Liver (tissue), 8 donors: ENCODE measurements at regions not wholly inside any gene's neighbourhood (a gene's known extent, or its start where the extent isn't known, plus 50 kb on each side); places are given as distances from the start of the nearest gene placed in this dataset.
A peak's percentile ranks its signal among the peaks of the same experiment; 100 is the strongest.

Experiments
- DNase-seq: peaks from one replicate; pipeline ENCODE4 v3.0.0-alpha.2; 2017; ENCODE audit warnings: low spot score
- H3K27ac ChIP-seq, 2 donors: one replicate each; pipeline ENCODE4 v1.7.0; 2013; ENCODE audit warnings: inconsistent platforms in 2 of 2, low read length in 2 of 2, control low read depth in 1 of 2, low read depth in 1 of 2, mild to moderate bottlenecking in 1 of 2
- H3K27me3 ChIP-seq, 4 donors: one replicate each; pipeline versions ENCODE4 v1.6.1 to v1.7.0; 2013; ENCODE audit warnings: low read length in 3 of 4, inconsistent platforms in 1 of 4, mild to moderate bottlenecking in 1 of 4, moderate library complexity in 1 of 4; ENCODE audit not compliant: control insufficient read depth in 4 of 4, insufficient read depth in 4 of 4
- H3K36me3 ChIP-seq, 4 donors: one replicate each; pipeline versions ENCODE4 v1.6.1 to v1.7.0; 2013; ENCODE audit warnings: low read length in 3 of 4, mild to moderate bottlenecking in 3 of 4, low read depth in 1 of 4, moderate library complexity in 1 of 4; ENCODE audit not compliant: control insufficient read depth in 4 of 4, insufficient read depth in 3 of 4
- H3K4me1 ChIP-seq, 4 donors: one replicate each; pipeline versions ENCODE4 v1.6.1 to v1.7.0; 2013; ENCODE audit warnings: low read length in 3 of 4, mild to moderate bottlenecking in 3 of 4, moderate library complexity in 1 of 4; ENCODE audit not compliant: control insufficient read depth in 4 of 4, insufficient read depth in 4 of 4
- H3K4me3 ChIP-seq, 3 donors: one replicate each; pipeline versions ENCODE4 v1.6.1 to v1.7.0; 2013; ENCODE audit warnings: low read length in 3 of 3, control low read depth in 1 of 3, low read depth in 1 of 3, mild to moderate bottlenecking in 1 of 3
- H3K9ac ChIP-seq, 2 donors: one replicate each; pipeline ENCODE4 v1.7.0; 2013; ENCODE audit warnings: low read length in 2 of 2, mild to moderate bottlenecking in 2 of 2, moderate library complexity in 2 of 2, control low read depth in 1 of 2, low read depth in 1 of 2
- H3K9me3 ChIP-seq, 4 donors: one replicate each; pipeline versions ENCODE4 v1.6.1 to v1.7.0; 2013; ENCODE audit warnings: low read length in 3 of 4; ENCODE audit not compliant: control insufficient read depth in 4 of 4
- EGR1 ChIP-seq, 2 donors: IDR thresholded peaks; 2 replicates each; pipeline ENCODE4 v1.6.1; 2016 to 2018; ENCODE audit warnings: antibody characterized with exemption in 2 of 2, low read depth in 2 of 2
- FOXA1 ChIP-seq: IDR thresholded peaks from 2 replicates; pipeline ENCODE4 v1.6.1; 2016; ENCODE audit warnings: antibody characterized with exemption
- FOXA2 ChIP-seq: IDR thresholded peaks from 2 replicates; pipeline ENCODE4 v1.6.1; 2016; ENCODE audit warnings: antibody characterized with exemption
- GABPA ChIP-seq, 2 donors: IDR thresholded peaks in 1 of 2; conservative IDR thresholded peaks in 1 of 2; 2 replicates each; pipeline ENCODE4 v1.6.1; 2016; ENCODE audit warnings: antibody characterized with exemption in 2 of 2, mild to moderate bottlenecking in 1 of 2, moderate library complexity in 1 of 2
- HNF4A ChIP-seq, 2 donors: conservative IDR thresholded peaks; 2 replicates each; pipeline ENCODE4 v1.6.1; 2016; ENCODE audit warnings: antibody characterized with exemption in 2 of 2, mild to moderate bottlenecking in 2 of 2
- HNF4G ChIP-seq: IDR thresholded peaks from 2 replicates; pipeline ENCODE4 v1.6.1; 2016; ENCODE audit warnings: antibody characterized with exemption
- JUND ChIP-seq, 2 donors: IDR thresholded peaks; 2 replicates each; pipeline ENCODE4 v1.6.1; 2016; ENCODE audit warnings: antibody characterized with exemption in 2 of 2
- NR2F2 ChIP-seq: IDR thresholded peaks from 2 replicates; pipeline ENCODE4 v1.6.1; 2016; ENCODE audit warnings: antibody characterized with exemption
- RAD21 ChIP-seq, 2 donors: IDR thresholded peaks; 2 replicates each; pipeline ENCODE4 v1.6.1; 2016; ENCODE audit warnings: antibody characterized with exemption in 2 of 2, mild to moderate bottlenecking in 2 of 2
- RXRA ChIP-seq, 2 donors: IDR thresholded peaks; 2 replicates each; pipeline ENCODE4 v1.6.1; 2017 to 2018; ENCODE audit warnings: antibody characterized with exemption in 2 of 2, mild to moderate bottlenecking in 1 of 2
- SP1 ChIP-seq: IDR thresholded peaks from 2 replicates; pipeline ENCODE4 v1.6.1; 2018; ENCODE audit warnings: antibody characterized with exemption, mild to moderate bottlenecking
- TAF1 ChIP-seq: conservative IDR thresholded peaks from 2 replicates; pipeline ENCODE4 v1.6.1; 2016; ENCODE audit warnings: antibody characterized with exemption, mild to moderate bottlenecking
- YY1 ChIP-seq: IDR thresholded peaks from 2 replicates; pipeline ENCODE4 v1.6.1; 2016; ENCODE audit warnings: antibody characterized with exemption, mild to moderate bottlenecking
- WGBS: extraction: QIAGEN DNeasy Blood & Tissue Kit; methylation state at CpG from one replicate; pipeline ENCODE4 v1.1.7; 2013; 5-methylcytosine and 5-hydroxymethylcytosine counted together
- TF ChIP-seq, protein P1 (sequence below): IDR thresholded peaks from 2 replicates; pipeline ENCODE4 v1.6.1; 2016; ENCODE audit warnings: antibody characterized with exemption
- TF ChIP-seq, protein P2 (sequence below): IDR thresholded peaks from 2 replicates; pipeline ENCODE4 v1.6.1; 2016; ENCODE audit warnings: antibody characterized with exemption, mild to moderate bottlenecking
- TF ChIP-seq, protein P3 (sequence below): IDR thresholded peaks from 2 replicates; pipeline ENCODE4 v1.6.1; 2016; ENCODE audit warnings: antibody characterized with exemption
- TF ChIP-seq, protein P4 (sequence below): fragments of 150-350 bp; IDR thresholded peaks from 2 replicates; pipeline ENCODE4 v1.5.1; 2017; ENCODE audit warnings: improper control_type of control experiment, low read depth, low read length; ENCODE audit not compliant: missing input control
- TF ChIP-seq, protein P5 (sequence below): IDR thresholded peaks from 2 replicates; pipeline ENCODE4 v1.6.1; 2016; ENCODE audit warnings: antibody characterized with exemption
- donor health status: healthy.
- donor health status: healthy.
- donor health status: healthy.
- donor health status: healthy.
- donor health status: healthy.

DNA sequence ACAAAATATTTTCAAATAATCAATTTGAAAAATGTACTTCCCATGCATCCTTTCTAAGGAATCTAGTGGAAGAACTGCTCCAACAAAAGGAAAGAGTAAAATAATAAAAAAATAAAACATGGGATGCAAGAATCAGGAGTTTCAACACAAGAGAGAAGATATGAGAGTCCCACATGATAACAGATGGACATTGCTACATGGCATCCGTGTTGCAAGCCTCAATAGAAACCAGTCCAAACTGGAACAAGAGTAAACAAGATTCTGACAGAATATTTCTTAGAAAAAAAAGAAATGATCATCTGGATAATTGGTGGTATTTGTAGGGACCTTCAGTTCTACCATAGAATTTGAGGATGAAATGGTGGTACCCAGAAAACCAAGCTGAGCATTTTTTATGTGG lies 186.8 kb downstream of the FRK start:
- H3K4me3 ChIP-seq = no peak overlapping the region
- H3K27ac ChIP-seq = no peak overlapping the region
- WGBS = 28% methylated on average over 1 of the region's 1 CpG
- peak; percentile 51 to 63 for TF ChIP-seq HNF4A (conservative IDR thresholded peaks at IDR 0.05)
- no peak for TF ChIP-seq HNF4G
- TF ChIP-seq FOXA1 = peak; percentile 91
- no peak for TF ChIP-seq GABPA (IDR thresholded peaks at IDR 0.05 in 1 of 2, conservative IDR thresholded peaks at IDR 0.05 in 1 of 2)
- TF ChIP-seq NR2F2 = no peak
- TF ChIP-seq, protein P1, sequence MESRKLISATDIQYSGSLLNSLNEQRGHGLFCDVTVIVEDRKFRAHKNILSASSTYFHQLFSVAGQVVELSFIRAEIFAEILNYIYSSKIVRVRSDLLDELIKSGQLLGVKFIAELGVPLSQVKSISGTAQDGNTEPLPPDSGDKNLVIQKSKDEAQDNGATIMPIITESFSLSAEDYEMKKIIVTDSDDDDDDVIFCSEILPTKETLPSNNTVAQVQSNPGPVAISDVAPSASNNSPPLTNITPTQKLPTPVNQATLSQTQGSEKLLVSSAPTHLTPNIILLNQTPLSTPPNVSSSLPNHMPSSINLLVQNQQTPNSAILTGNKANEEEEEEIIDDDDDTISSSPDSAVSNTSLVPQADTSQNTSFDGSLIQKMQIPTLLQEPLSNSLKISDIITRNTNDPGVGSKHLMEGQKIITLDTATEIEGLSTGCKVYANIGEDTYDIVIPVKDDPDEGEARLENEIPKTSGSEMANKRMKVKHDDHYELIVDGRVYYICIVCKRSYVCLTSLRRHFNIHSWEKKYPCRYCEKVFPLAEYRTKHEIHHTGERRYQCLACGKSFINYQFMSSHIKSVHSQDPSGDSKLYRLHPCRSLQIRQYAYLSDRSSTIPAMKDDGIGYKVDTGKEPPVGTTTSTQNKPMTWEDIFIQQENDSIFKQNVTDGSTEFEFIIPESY = peak; percentile 48
- TF ChIP-seq, protein P2, sequence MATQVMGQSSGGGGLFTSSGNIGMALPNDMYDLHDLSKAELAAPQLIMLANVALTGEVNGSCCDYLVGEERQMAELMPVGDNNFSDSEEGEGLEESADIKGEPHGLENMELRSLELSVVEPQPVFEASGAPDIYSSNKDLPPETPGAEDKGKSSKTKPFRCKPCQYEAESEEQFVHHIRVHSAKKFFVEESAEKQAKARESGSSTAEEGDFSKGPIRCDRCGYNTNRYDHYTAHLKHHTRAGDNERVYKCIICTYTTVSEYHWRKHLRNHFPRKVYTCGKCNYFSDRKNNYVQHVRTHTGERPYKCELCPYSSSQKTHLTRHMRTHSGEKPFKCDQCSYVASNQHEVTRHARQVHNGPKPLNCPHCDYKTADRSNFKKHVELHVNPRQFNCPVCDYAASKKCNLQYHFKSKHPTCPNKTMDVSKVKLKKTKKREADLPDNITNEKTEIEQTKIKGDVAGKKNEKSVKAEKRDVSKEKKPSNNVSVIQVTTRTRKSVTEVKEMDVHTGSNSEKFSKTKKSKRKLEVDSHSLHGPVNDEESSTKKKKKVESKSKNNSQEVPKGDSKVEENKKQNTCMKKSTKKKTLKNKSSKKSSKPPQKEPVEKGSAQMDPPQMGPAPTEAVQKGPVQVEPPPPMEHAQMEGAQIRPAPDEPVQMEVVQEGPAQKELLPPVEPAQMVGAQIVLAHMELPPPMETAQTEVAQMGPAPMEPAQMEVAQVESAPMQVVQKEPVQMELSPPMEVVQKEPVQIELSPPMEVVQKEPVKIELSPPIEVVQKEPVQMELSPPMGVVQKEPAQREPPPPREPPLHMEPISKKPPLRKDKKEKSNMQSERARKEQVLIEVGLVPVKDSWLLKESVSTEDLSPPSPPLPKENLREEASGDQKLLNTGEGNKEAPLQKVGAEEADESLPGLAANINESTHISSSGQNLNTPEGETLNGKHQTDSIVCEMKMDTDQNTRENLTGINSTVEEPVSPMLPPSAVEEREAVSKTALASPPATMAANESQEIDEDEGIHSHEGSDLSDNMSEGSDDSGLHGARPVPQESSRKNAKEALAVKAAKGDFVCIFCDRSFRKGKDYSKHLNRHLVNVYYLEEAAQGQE = no peak
- peak; percentile 5 to 58 for TF ChIP-seq RXRA (IDR thresholded peaks at IDR 0.05)
- TF ChIP-seq EGR1 (IDR thresholded peaks at IDR 0.05; ENCODE audit: low read depth in 2 of 2) = no peak
- peak; percentile 95 for TF ChIP-seq FOXA2
- TF ChIP-seq SP1 = no peak
- TF ChIP-seq, protein P3, sequence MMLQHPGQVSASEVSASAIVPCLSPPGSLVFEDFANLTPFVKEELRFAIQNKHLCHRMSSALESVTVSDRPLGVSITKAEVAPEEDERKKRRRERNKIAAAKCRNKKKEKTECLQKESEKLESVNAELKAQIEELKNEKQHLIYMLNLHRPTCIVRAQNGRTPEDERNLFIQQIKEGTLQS = no peak
- no peak for TF ChIP-seq TAF1
- TF ChIP-seq, protein P4, sequence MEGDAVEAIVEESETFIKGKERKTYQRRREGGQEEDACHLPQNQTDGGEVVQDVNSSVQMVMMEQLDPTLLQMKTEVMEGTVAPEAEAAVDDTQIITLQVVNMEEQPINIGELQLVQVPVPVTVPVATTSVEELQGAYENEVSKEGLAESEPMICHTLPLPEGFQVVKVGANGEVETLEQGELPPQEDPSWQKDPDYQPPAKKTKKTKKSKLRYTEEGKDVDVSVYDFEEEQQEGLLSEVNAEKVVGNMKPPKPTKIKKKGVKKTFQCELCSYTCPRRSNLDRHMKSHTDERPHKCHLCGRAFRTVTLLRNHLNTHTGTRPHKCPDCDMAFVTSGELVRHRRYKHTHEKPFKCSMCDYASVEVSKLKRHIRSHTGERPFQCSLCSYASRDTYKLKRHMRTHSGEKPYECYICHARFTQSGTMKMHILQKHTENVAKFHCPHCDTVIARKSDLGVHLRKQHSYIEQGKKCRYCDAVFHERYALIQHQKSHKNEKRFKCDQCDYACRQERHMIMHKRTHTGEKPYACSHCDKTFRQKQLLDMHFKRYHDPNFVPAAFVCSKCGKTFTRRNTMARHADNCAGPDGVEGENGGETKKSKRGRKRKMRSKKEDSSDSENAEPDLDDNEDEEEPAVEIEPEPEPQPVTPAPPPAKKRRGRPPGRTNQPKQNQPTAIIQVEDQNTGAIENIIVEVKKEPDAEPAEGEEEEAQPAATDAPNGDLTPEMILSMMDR = no peak
- TF ChIP-seq JUND (IDR thresholded peaks at IDR 0.05) = peak in 1 of 2 donors; percentile 31
- peak; percentile 53 for TF ChIP-seq YY1
- TF ChIP-seq, protein P5, sequence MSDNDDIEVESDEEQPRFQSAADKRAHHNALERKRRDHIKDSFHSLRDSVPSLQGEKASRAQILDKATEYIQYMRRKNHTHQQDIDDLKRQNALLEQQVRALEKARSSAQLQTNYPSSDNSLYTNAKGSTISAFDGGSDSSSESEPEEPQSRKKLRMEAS = peak; percentile 42
- TF ChIP-seq RAD21 (IDR thresholded peaks at IDR 0.05) = peak; percentile 23 to 39
- H3K9me3 ChIP-seq = no peaks in the 10 kb centered on the region
- H3K27me3 ChIP-seq = no peaks in the 10 kb centered on the region
- H3K9ac ChIP-seq = no peak overlapping the region
- peaks cover 0 to 2% (median under 1%) of the 10 kb centered on the region in 4 donors for H3K4me1 ChIP-seq
- no peak for DNase-seq
- no peaks in the 10 kb centered on the region for H3K36me3 ChIP-seq
